ENCODE measurements at regions not wholly inside any gene's neighbourhood (a gene's known extent, or its start where the extent isn't known, plus 50 kb on each side); places are given as distances from the start of the nearest gene placed in this dataset.

GRCh38 chr3:63228087-63228486 is 50.0 kb upstream of the SYNPR start:
- no peak for DNase-seq
